ENCODE measurements at regions not wholly inside any gene's neighbourhood (a gene's known extent, or its start where the extent isn't known, plus 50 kb on each side); places are given as distances from the start of the nearest gene placed in this dataset.

- TF ChIP-seq CTCF (IDR thresholded peaks at IDR 0.05; ENCODE audit: low read length, missing control alignments) = no peak
- no peak for DNase-seq (ENCODE audit: low read depth)
- no peak overlapping the region for H3K4me3 ChIP-seq (replicated peaks; ENCODE audit: low read depth, low read length)
Observed at GRCh38 chr2:18230668-18231067, 329.8 kb downstream of the RDH14 start.

- peak; percentile 41 for TF ChIP-seq CTCF (IDR thresholded peaks at IDR 0.05; ENCODE audit: low read length, missing control alignments)
- no peak overlapping the region for H3K4me3 ChIP-seq (replicated peaks; ENCODE audit: low read depth, low read length)
- peak; percentile 20 for DNase-seq (ENCODE audit: low read depth)
Observed at GRCh38 chr2:18219676-18220075, 340.8 kb downstream of the RDH14 start.

- H3K4me3 ChIP-seq (replicated peaks; ENCODE audit: low read depth, low read length) = no peak overlapping the region
- TF ChIP-seq CTCF (IDR thresholded peaks at IDR 0.05; ENCODE audit: low read length, missing control alignments) = no peak
- DNase-seq (ENCODE audit: low read depth) = no peak
Observed at GRCh38 chr2:18218160-18218933, 339.9 kb downstream of the KCNS3 start.

GRCh38 chr2:18214936-18215335, 336.5 kb downstream of the KCNS3 start:
- no peak overlapping the region for H3K4me3 ChIP-seq (replicated peaks; ENCODE audit: low read depth, low read length)
- TF ChIP-seq CTCF (IDR thresholded peaks at IDR 0.05; ENCODE audit: low read length, missing control alignments) = no peak
- DNase-seq (ENCODE audit: low read depth) = peak; percentile 11

GRCh38 chr2:18213986-18214385, 335.5 kb downstream of the KCNS3 start:
- no peak for TF ChIP-seq CTCF (IDR thresholded peaks at IDR 0.05; ENCODE audit: low read length, missing control alignments)
- no peak for DNase-seq (ENCODE audit: low read depth)
- H3K4me3 ChIP-seq (replicated peaks; ENCODE audit: low read depth, low read length) = no peak overlapping the region

- peak; percentile 62 for DNase-seq (ENCODE audit: low read depth)
Observed at GRCh38 chr2:18209934-18210639, 331.6 kb downstream of the KCNS3 start.

More at GRCh38 chr2:18209934-18210639, 331.6 kb downstream of the KCNS3 start:
- no peak overlapping the region for H3K4me3 ChIP-seq (replicated peaks; ENCODE audit: low read depth, low read length)
- no peak for TF ChIP-seq CTCF (IDR thresholded peaks at IDR 0.05; ENCODE audit: low read length, missing control alignments)

Measured in fibroblast of pulmonary artery (primary cell).